ENCODE measurements at regions not wholly inside any gene's neighbourhood (a gene's known extent, or its start where the extent isn't known, plus 50 kb on each side); places are given as distances from the start of the nearest gene placed in this dataset.

DNA sequence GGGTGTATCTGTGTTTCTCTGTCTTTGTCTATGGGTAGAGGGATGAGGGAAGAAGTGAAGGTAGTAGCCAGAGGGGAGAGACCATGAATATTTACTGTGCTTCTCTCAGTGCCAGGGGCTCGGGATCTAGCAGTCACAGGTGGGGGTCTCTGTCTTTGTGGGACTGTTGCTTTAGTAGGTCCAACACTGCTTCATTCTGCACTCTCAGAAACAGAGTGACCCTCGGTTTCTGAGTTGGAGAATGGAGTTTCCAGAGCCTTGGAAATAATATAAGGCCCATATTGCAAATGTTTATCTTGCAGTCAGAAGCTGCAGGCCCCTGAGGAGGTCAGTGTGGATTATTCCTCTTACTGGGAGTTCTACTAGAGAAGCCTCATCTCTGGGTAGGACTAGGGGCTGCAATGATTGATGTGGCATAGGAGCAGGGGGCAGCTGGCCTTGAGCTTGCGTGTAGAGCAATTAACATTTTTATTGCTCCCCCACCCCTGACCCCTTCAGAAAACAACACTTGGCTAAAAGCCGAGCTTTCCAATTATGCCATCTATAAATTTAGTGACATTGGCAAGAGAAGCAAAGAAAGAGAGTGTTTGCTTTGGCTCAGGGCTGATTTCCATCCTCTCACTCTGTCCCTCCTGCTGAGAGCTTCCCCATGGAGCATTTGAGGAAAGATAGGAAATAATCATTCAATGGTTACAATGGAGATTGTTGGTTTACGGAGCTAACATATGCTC, 55.0 kb upstream of the TRPC7 start:
- TF ChIP-seq CTCF (IDR thresholded peaks at IDR 0.05; ENCODE audit: borderline replicate concordance, extremely low read depth, low read length, poor library complexity, severe bottlenecking) (no peak), EZH2 (IDR thresholded peaks at IDR 0.05; ENCODE audit: borderline replicate concordance, low read depth, low read length, severe bottlenecking) (no peak)

All from DND-41 (cell line).